ENCODE measurements at regions not wholly inside any gene's neighbourhood (a gene's known extent, or its start where the extent isn't known, plus 50 kb on each side); places are given as distances from the start of the nearest gene placed in this dataset.
"Not testable (repeated sequence)": the region's sequence is repeated elsewhere in the genome, so short reads cannot be mapped to it uniquely, and the experiment has no call there.

DNA sequence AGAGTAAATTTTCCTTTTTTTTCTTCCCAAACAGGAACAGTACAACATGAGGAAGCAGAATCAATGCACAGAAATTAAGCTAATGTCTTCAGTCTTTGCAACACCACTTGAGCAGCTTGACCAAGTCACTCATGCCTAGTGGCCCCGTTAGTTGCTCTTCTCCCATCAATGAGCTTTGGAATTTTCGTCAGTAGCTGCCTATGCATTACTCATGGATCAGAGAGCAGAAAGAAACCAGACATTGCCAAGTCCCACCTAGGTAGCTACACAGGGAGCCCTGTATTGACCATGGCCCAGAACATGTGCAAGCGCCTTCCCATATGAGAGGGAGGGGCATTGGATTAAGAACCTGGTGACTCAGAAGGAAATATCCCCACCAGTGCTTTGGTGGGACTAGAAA is 208.9 kb downstream of the RTP5 start:
- not testable (repeated sequence) for TF ChIP-seq EZH2 (IDR thresholded peaks at IDR 0.05; ENCODE audit: insufficient read depth, poor library complexity, severe bottlenecking); EZH2phosphoT487 (IDR thresholded peaks at IDR 0.05; ENCODE audit: insufficient read depth, low read depth)

Data from GM23248 (cell line).